Neural cell (in vitro differentiated cells): ENCODE measurements at regions not wholly inside any gene's neighbourhood (a gene's known extent, or its start where the extent isn't known, plus 50 kb on each side); places are given as distances from the start of the nearest gene placed in this dataset.

Source experiments
- CTCF ChIP-seq: fragments of 450-650 bp; IDR thresholded peaks from 2 replicates; pipeline ENCODE4 v1.5.1; 2014; ENCODE audit warnings: antibody characterized with exemption, mild to moderate bottlenecking, moderate library complexity; ENCODE audit not compliant: poor library complexity, severe bottlenecking
- EP300 ChIP-seq: fragments of 450-650 bp; conservative IDR thresholded peaks from 2 replicates; pipeline ENCODE4 v1.6.1; 2014; ENCODE audit warnings: antibody characterized with exemption, mild to moderate bottlenecking, moderate library complexity; ENCODE audit not compliant: poor library complexity, severe bottlenecking
- EZH2 ChIP-seq: fragments of 200-600, 300-800 bp; shearing (Covaris generic), sonication (generic); IDR thresholded peaks from 2 replicates; pipeline ENCODE4 v1.6.1; 2014; ENCODE audit warnings: antibody characterized with exemption, low read length, borderline replicate concordance, mild to moderate bottlenecking; ENCODE audit not compliant: insufficient read depth, poor library complexity, severe bottlenecking
- POLR2AphosphoS5 ChIP-seq: IDR thresholded peaks from 2 replicates; pipeline ENCODE4 v1.6.1; 2012
- REST ChIP-seq: IDR thresholded peaks from 2 replicates; pipeline ENCODE4 v1.6.1; 2012; ENCODE audit warnings: borderline replicate concordance

GRCh38 chr22:46083383-46084350 lies 66.7 kb upstream of the PPARA start:
- TF ChIP-seq CTCF (no peak), EP300 (no peak), EZH2 (no peak), POLR2AphosphoS5 (no peak), REST (no peak)
